K562 (cell line): ENCODE measurements at regions not wholly inside any gene's neighbourhood (a gene's known extent, or its start where the extent isn't known, plus 50 kb on each side); places are given as distances from the start of the nearest gene placed in this dataset.

Source experiments
- ATAC-seq: fragments of 200-7000 bp; cut with Tn5 transposase; 3 replicates; pipeline ENCODE4 v1.9.1; 2020; ENCODE audit warnings: moderate library complexity
- BruUV-seq: library from RNA; stranded (reverse); fragments of 400-500 nt; replicated peaks from 2 replicates; lab custom pipeline; 2021; lab: Mats Ljungman, UMichigan
- CTCF ChIA-PET: fragments of 300-600 bp; formaldehyde crosslinking; extraction: SDS; loops from one replicate; lab custom pipeline; 2021; ENCODE audit warnings: low intra/inter-chr PET ratio; lab: Yijun Ruan, JAX
- POLR2A ChIA-PET: fragments of 300-600, 350-650 bp; sonication (Branson Sonifier 250); formaldehyde crosslinking; extraction: SDS; loops from one replicate; lab custom pipeline; 2021; ENCODE audit warnings: antibody characterized with exemption, inconsistent platforms; lab: Yijun Ruan, JAX
- DNase-seq, 4 experiments: peaks; one replicate each; pipeline versions ENCODE4 v3.0.0 to v3.0.0-alpha.2; 2011 to 2018; ENCODE audit warnings: low spot score in 3 of 4, mixed read lengths in 3 of 4; ENCODE audit errors: extremely low read depth in 1 of 4
- FAIRE-seq: peaks from 2 replicates; lab custom pipeline; 2011; peaks lifted over from hg19 to GRCh38; lab: Jason Lieb, UNC
- H2AFZ ChIP-seq: 2 replicates; pipeline ENCODE4 v1.6.0; 2011; ENCODE audit warnings: low read depth, low read length, control low read depth, inconsistent platforms
- H3K27ac ChIP-seq: fragments of 200-600 bp; 3 replicates; pipeline ENCODE4 v1.8.0; 2011; ENCODE audit warnings: low read depth, mild to moderate bottlenecking, control low read depth, inconsistent platforms, low read length, moderate library complexity, mixed read lengths; ENCODE audit errors: extremely low read depth
- H3K27me3 ChIP-seq, 2 experiments: fragments of 300-600 bp in 1 of 2; 2 replicates in 1 of 2; 3 replicates in 1 of 2; pipeline versions ENCODE4 v1.6.0 to v1.8.0; 2011; ENCODE audit warnings: inconsistent platforms in 2 of 2, low read length in 2 of 2, mild to moderate bottlenecking in 1 of 2, mixed read lengths in 1 of 2, moderate library complexity in 1 of 2; ENCODE audit not compliant: control insufficient read depth in 2 of 2, insufficient read depth in 2 of 2
- H3K36me3 ChIP-seq: fragments of 300-600 bp; 3 replicates; pipeline ENCODE4 v1.8.0; 2011; ENCODE audit warnings: mild to moderate bottlenecking, low read length, inconsistent platforms; ENCODE audit not compliant: control insufficient read depth, insufficient read depth
- H3K4me1 ChIP-seq, 2 experiments: fragments of 200-600 bp in 1 of 2; replicated peaks in 1 of 2; 2 replicates in 1 of 2; 3 replicates in 1 of 2; pipeline versions ENCODE4 v1.5.1 to v1.8.0; 2011; ENCODE audit warnings: inconsistent platforms in 2 of 2, low read length in 2 of 2, mild to moderate bottlenecking in 1 of 2, mixed read lengths in 1 of 2, moderate library complexity in 1 of 2; ENCODE audit not compliant: control insufficient read depth in 2 of 2, insufficient read depth in 2 of 2
- H3K4me2 ChIP-seq: 2 replicates; pipeline ENCODE4 v1.6.1; 2011; ENCODE audit warnings: low read length, control low read depth, inconsistent platforms, mixed read lengths; ENCODE audit not compliant: insufficient read depth
- H3K4me3 ChIP-seq: fragments of 200-600 bp; sonication (generic), shearing (Covaris generic); 2 replicates; pipeline ENCODE4 v1.5.1; 2016; ENCODE audit warnings: control low read depth, inconsistent platforms
- H3K79me2 ChIP-seq: fragments of 200-600 bp; 3 replicates; pipeline ENCODE4 v1.8.0; 2011; ENCODE audit warnings: low read length, inconsistent platforms; ENCODE audit not compliant: control insufficient read depth, insufficient read depth
- H3K9ac ChIP-seq, 2 experiments: 2 replicates each; pipeline versions ENCODE4 v1.6.0 to v1.6.1; 2011; ENCODE audit warnings: low read depth in 2 of 2, low read length in 2 of 2, control low read depth in 1 of 2, inconsistent platforms in 1 of 2, mild to moderate bottlenecking in 1 of 2, mixed read lengths in 1 of 2; ENCODE audit not compliant: insufficient read depth in 1 of 2
- H3K9me1 ChIP-seq: one replicate; pipeline ENCODE4 v1.6.0; 2011; ENCODE audit warnings: inconsistent platforms, mild to moderate bottlenecking, low read length, moderate library complexity; ENCODE audit not compliant: control insufficient read depth, insufficient read depth
- H3K9me3 ChIP-seq: replicated peaks from 2 replicates; pipeline ENCODE4 v1.5.1; 2011; ENCODE audit warnings: low read depth, low read length, inconsistent platforms; ENCODE audit not compliant: control insufficient read depth, insufficient read depth
- H4K20me1 ChIP-seq: replicated peaks from 2 replicates; pipeline ENCODE4 v1.6.1; 2011; ENCODE audit warnings: low read length, inconsistent platforms, mixed read lengths; ENCODE audit not compliant: control insufficient read depth, insufficient read depth
- C11orf30 ChIP-seq: fragments of 450-650 bp; IDR thresholded peaks from 2 replicates; pipeline ENCODE4 v1.6.1; 2016; ENCODE audit warnings: low read depth, mild to moderate bottlenecking
- ESRRB ChIP-seq: fragments of 250-450 bp; sonication (Bioruptor Pico); IDR thresholded peaks from 2 replicates; pipeline ENCODE4 v1.5.0; 2020; ENCODE audit warnings: mild to moderate bottlenecking, moderate library complexity, borderline replicate concordance
- MEIS2 ChIP-seq: fragments of 450-650 bp; IDR thresholded peaks from 2 replicates; pipeline ENCODE4 v1.6.1; 2014; ENCODE audit warnings: mild to moderate bottlenecking; ENCODE audit not compliant: partially characterized antibody
- PCBP1 ChIP-seq: fragments of 200-400 bp; formaldehyde crosslinking; IDR thresholded peaks from 2 replicates; pipeline ENCODE4 v1.6.1; 2018; ENCODE audit warnings: mild to moderate bottlenecking, low read depth, low read length; ENCODE audit not compliant: poor library complexity, severe bottlenecking
- PHB2 ChIP-seq: fragments of 450-650 bp; IDR thresholded peaks from 2 replicates; pipeline ENCODE4 v1.6.1; 2017; ENCODE audit warnings: low read depth
- RBFOX2 ChIP-seq: fragments of 200-400 bp; formaldehyde crosslinking; IDR thresholded peaks from 2 replicates; pipeline ENCODE4 v1.6.1; 2017; ENCODE audit warnings: low read depth, mild to moderate bottlenecking, low read length, moderate library complexity
- RBM17 ChIP-seq: fragments of 200-400 bp; formaldehyde crosslinking; IDR thresholded peaks from 2 replicates; pipeline ENCODE4 v1.6.1; 2017; ENCODE audit warnings: low read depth, mild to moderate bottlenecking, low read length, borderline replicate concordance
- RCOR1 ChIP-seq, 2 experiments: IDR thresholded peaks; 2 replicates each; pipeline ENCODE4 v1.6.1; 2012; ENCODE audit warnings: low read depth in 2 of 2, low read length in 2 of 2, borderline replicate concordance in 1 of 2, improper control_type of control experiment in 1 of 2
- ZNF232 ChIP-seq: sonication (generic); formaldehyde crosslinking; IDR thresholded peaks from 2 replicates; pipeline ENCODE4 v1.8.0; 2022; ENCODE audit warnings: mild to moderate bottlenecking, missing genetic modification reagents
- ZNF316 ChIP-seq: fragments of 450-650 bp; IDR thresholded peaks from 2 replicates; pipeline ENCODE4 v1.6.1; 2016
- ZNF57 ChIP-seq: fragments of 450-650 bp; formaldehyde crosslinking; IDR thresholded peaks from 2 replicates; pipeline ENCODE4 v1.4.0; 2020; ENCODE audit warnings: mild to moderate bottlenecking, moderate library complexity
- ZNF764 ChIP-seq: fragments of 250-450 bp; sonication (Bioruptor Pico); IDR thresholded peaks from 2 replicates; pipeline ENCODE4 v1.4.0; 2020; ENCODE audit warnings: low read depth, mild to moderate bottlenecking, moderate library complexity
- ZNF778 ChIP-seq: fragments of 450-650 bp; formaldehyde crosslinking; IDR thresholded peaks from 2 replicates; pipeline ENCODE4 v1.4.0; 2020; ENCODE audit warnings: mild to moderate bottlenecking, moderate library complexity
- WGBS: fragments of 100-300 bp; shearing (Covaris generic); methylation state at CpG from one replicate; pipeline ENCODE4 v1.1.6; 2016; ENCODE audit warnings: low coverage, mixed read lengths; ENCODE audit not compliant: insufficient coverage; ENCODE audit errors: missing lambda C conversion rate; 5-methylcytosine and 5-hydroxymethylcytosine counted together
- in situ Hi-C: fragments of 300-500 bp; cut with MboI; formaldehyde crosslinking; loops from 4 replicates; pipeline ENCODE4 v1.15.0; 2018; ENCODE audit warnings: inconsistent platforms, mixed read lengths
- intact Hi-C: fragments of 100-400 bp; cut with micrococcal nuclease; formaldehyde crosslinking; loops from 2 replicates; pipeline ENCODE4 v1.14.2; 2022
- TF ChIP-seq, protein P1 (sequence below): sonication (generic); formaldehyde crosslinking; IDR thresholded peaks from 2 replicates; pipeline ENCODE4 v1.9.0; 2022; ENCODE audit warnings: mild to moderate bottlenecking, missing genetic modification reagents
- TF ChIP-seq, protein P2 (sequence below), 2 experiments: IDR thresholded peaks; 2 replicates each; pipeline ENCODE4 v1.6.1; 2011; ENCODE audit warnings: borderline replicate concordance in 1 of 2, control low read depth in 1 of 2, low read depth in 1 of 2, low read length in 1 of 2, mild to moderate bottlenecking in 1 of 2, mixed read lengths in 1 of 2, moderate library complexity in 1 of 2; ENCODE audit not compliant: insufficient read depth in 1 of 2, insufficient read length in 1 of 2, poor library complexity in 1 of 2, severe bottlenecking in 1 of 2; ENCODE audit errors: extremely low read depth in 1 of 2
- TF ChIP-seq, protein P3 (sequence below): fragments of 150-350 bp; conservative IDR thresholded peaks from 2 replicates; pipeline ENCODE4 v1.6.1; 2014; ENCODE audit warnings: low read length
- TF ChIP-seq, protein P4 (sequence below): sonication (generic); formaldehyde crosslinking; IDR thresholded peaks from 2 replicates; pipeline ENCODE4 v1.8.0; 2022; ENCODE audit warnings: missing genetic modification reagents, mild to moderate bottlenecking, moderate library complexity, borderline replicate concordance

DNA sequence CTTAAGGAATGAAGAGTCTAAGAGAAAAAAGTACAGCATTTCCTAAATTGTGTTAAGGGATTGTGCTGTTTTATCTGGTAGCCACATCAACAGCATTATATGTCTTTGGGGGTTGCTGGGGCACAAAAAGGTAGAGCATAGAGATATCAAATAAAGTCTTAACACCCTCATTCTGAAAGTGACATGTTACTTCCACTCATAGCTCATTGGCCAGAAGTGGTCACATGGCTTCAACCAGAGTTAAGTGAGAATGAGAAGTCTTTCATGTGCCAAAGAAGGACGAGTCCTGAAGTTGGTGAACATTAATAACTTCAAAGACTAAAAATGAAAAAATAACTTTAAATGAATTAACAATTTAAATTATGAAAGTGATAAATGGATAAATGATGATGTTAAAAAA is 175.7 kb upstream of the ZEB2 start (continued):
- TF ChIP-seq, protein P1, sequence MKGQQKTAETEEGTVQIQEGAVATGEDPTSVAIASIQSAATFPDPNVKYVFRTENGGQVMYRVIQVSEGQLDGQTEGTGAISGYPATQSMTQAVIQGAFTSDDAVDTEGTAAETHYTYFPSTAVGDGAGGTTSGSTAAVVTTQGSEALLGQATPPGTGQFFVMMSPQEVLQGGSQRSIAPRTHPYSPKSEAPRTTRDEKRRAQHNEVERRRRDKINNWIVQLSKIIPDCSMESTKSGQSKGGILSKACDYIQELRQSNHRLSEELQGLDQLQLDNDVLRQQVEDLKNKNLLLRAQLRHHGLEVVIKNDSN (CRISPR knock-in tag): peak; percentile 62
- TF ChIP-seq MEIS2 (no peak), RCOR1 (IDR thresholded peaks at IDR 0.05; ENCODE audit: borderline replicate concordance in 1 of 2, low read depth in 2 of 2, low read length in 2 of 2) (no peak), ZNF764 (no peak), PCBP1 (no peak), ZNF57 (CRISPR knock-in tag) (no peak)
- TF ChIP-seq, protein P2, sequence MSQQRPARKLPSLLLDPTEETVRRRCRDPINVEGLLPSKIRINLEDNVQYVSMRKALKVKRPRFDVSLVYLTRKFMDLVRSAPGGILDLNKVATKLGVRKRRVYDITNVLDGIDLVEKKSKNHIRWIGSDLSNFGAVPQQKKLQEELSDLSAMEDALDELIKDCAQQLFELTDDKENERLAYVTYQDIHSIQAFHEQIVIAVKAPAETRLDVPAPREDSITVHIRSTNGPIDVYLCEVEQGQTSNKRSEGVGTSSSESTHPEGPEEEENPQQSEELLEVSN (IDR thresholded peaks at IDR 0.05; ENCODE audit: borderline replicate concordance in 1 of 2, extremely low read depth in 1 of 2, insufficient read depth in 1 of 2, insufficient read length in 1 of 2, low read depth in 1 of 2, low read length in 1 of 2, poor library complexity in 1 of 2, severe bottlenecking in 1 of 2): no peak

DNA sequence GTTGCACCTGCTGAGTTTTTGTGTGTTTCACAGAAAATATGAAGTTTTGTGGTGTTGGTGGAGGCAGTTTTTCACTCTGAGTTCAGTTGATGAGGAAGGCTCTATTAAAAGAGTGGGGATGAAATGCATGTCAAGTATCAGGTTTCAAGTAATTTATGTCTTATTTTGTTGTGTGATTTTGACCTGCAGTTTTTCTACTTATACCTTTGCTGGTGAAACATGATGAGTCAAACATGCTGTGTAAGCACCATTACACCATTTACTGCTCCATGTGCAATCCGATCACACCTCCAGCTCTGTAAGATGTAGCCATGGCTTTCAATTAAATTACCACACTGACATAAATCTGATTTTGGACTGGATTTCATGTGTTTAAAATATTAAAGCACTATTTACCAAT is 174.5 kb upstream of the ZEB2 start:
- Histone ChIP-seq H3K9me1 (no peaks in the 10 kb centered on the region), H3K4me3 (no peak overlapping the region), H3K36me3 (no peaks in the 10 kb centered on the region), H2AFZ (peak overlapping the region; percentile 34), H3K27ac (no peak overlapping the region), H3K4me1 (no peaks in the 10 kb centered on the region; a peak in 1 of 5 replicates), H3K79me2 (no peaks in the 10 kb centered on the region), H3K9ac (no peak overlapping the region), H3K9me3 (no peaks in the 10 kb centered on the region), H3K4me2 (no peak overlapping the region), H4K20me1 (no peaks in the 10 kb centered on the region), H3K27me3 (no peaks in the 10 kb centered on the region)
- DNase-seq (no peak), FAIRE-seq (no peak), ATAC-seq (peak; percentile 67)
- in situ Hi-C loops: no loop called here
- POLR2A ChIA-PET: no interaction called here
- intact Hi-C loops: no loop called here
- CTCF ChIA-PET: no interaction called here
- 44% methylated on average over 1 of the region's 1 CpG for WGBS
- no TSS peak for BruUV-seq
- TF ChIP-seq ZNF778 (no peak), RBFOX2 (no peak), ESRRB (CRISPR knock-in tag) (no peak), MEIS2 (peak; percentile 68), RBM17 (no peak), PHB2 (no peak), ZNF316 (peak; percentile 83), C11orf30 (peak; percentile 74), ZNF232 (no peak)
- TF ChIP-seq, protein P3, sequence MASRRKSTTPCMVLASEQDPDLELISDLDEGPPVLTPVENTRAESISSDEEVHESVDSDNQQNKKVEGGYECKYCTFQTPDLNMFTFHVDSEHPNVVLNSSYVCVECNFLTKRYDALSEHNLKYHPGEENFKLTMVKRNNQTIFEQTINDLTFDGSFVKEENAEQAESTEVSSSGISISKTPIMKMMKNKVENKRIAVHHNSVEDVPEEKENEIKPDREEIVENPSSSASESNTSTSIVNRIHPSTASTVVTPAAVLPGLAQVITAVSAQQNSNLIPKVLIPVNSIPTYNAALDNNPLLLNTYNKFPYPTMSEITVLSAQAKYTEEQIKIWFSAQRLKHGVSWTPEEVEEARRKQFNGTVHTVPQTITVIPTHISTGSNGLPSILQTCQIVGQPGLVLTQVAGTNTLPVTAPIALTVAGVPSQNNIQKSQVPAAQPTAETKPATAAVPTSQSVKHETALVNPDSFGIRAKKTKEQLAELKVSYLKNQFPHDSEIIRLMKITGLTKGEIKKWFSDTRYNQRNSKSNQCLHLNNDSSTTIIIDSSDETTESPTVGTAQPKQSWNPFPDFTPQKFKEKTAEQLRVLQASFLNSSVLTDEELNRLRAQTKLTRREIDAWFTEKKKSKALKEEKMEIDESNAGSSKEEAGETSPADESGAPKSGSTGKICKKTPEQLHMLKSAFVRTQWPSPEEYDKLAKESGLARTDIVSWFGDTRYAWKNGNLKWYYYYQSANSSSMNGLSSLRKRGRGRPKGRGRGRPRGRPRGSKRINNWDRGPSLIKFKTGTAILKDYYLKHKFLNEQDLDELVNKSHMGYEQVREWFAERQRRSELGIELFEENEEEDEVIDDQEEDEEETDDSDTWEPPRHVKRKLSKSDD: no peak
- TF ChIP-seq, protein P4, sequence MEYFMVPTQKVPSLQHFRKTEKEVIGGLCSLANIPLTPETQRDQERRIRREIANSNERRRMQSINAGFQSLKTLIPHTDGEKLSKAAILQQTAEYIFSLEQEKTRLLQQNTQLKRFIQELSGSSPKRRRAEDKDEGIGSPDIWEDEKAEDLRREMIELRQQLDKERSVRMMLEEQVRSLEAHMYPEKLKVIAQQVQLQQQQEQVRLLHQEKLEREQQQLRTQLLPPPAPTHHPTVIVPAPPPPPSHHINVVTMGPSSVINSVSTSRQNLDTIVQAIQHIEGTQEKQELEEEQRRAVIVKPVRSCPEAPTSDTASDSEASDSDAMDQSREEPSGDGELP (CRISPR knock-in tag): no peak
